Progenitor cell of endocrine pancreas (in vitro differentiated cells): ENCODE measurements at regions not wholly inside any gene's neighbourhood (a gene's known extent, or its start where the extent isn't known, plus 50 kb on each side); places are given as distances from the start of the nearest gene placed in this dataset.
"Not testable (repeated sequence)": the region's sequence is repeated elsewhere in the genome, so short reads cannot be mapped to it uniquely, and the experiment has no call there.

Experiments
- DNase-seq: peaks from one replicate; pipeline ENCODE4 v3.0.0; 2021; ENCODE audit warnings: low spot score; ENCODE audit not compliant: unreplicated experiment
- H3K27ac Mint-ChIP-seq: 2 replicates; pipeline ENCODE4 v1.8.0; 2021; ENCODE audit warnings: mild to moderate bottlenecking, moderate library complexity, mixed read lengths
- H3K27me3 Mint-ChIP-seq: 2 replicates; pipeline ENCODE4 v1.8.0; 2021; ENCODE audit warnings: mixed read lengths
- H3K36me3 Mint-ChIP-seq: 2 replicates; pipeline ENCODE4 v1.8.0; 2022; ENCODE audit warnings: mixed read lengths; ENCODE audit not compliant: insufficient read depth
- H3K4me1 Mint-ChIP-seq: 2 replicates; pipeline ENCODE4 v1.8.0; 2021; ENCODE audit warnings: low read depth, mixed read lengths
- H3K4me3 Mint-ChIP-seq: 2 replicates; pipeline ENCODE4 v1.8.0; 2021; ENCODE audit warnings: low read depth, mild to moderate bottlenecking, moderate library complexity, mixed read lengths
- H3K9me3 Mint-ChIP-seq: 2 replicates; pipeline ENCODE4 v1.8.0; 2021; ENCODE audit warnings: low read depth, mixed read lengths
- CTCF ChIP-seq: fragments of 200-600 bp; sonication (generic); IDR thresholded peaks from one replicate; pipeline ENCODE4 v1.5.0; 2021; ENCODE audit warnings: antibody characterized with exemption, mild to moderate bottlenecking; ENCODE audit not compliant: unreplicated experiment

GRCh38 chr12:124375141-124375788, 80.4 kb downstream of the RFLNA start:
- peak overlapping the region; percentile 69 for H3K27ac Mint-ChIP-seq
- peaks cover 4% of the 10 kb centered on the region for H3K36me3 Mint-ChIP-seq
- H3K27me3 Mint-ChIP-seq, result no peaks in the 10 kb centered on the region
- DNase-seq, result no peak
- no peak for TF ChIP-seq CTCF
- no peaks in the 10 kb centered on the region for H3K4me1 Mint-ChIP-seq
- no peaks in the 10 kb centered on the region for H3K9me3 Mint-ChIP-seq
- no peak overlapping the region for H3K4me3 Mint-ChIP-seq

DNA sequence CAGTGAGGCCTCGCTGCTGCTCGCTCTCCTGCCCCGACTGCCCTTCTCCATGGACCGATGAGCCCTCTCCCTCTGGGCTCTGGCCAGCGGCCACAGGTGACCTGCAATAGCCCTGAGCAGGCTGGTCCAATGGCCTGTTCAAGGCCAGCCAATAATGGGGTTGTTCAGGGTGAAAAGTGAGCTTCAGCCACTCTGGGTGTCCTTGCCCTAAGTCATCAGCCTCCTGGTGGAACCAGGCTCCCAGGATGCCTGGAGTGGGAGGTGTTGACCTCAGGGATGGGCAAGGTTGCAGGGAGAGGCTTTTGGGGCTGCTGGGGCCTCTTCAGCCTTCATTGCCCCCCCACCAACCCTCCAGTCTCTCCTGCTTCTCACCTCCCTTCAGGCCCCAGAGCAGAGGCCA, 79.7 kb downstream of the RFLNA start:
- peaks cover 3% of the 10 kb centered on the region for H3K36me3 Mint-ChIP-seq
- DNase-seq, result no peak
- H3K27ac Mint-ChIP-seq, result peak overlapping the region; percentile 69
- no peaks in the 10 kb centered on the region for H3K27me3 Mint-ChIP-seq
- H3K4me3 Mint-ChIP-seq, result no peak overlapping the region
- TF ChIP-seq CTCF, result no peak
- H3K4me1 Mint-ChIP-seq, result no peaks in the 10 kb centered on the region
- H3K9me3 Mint-ChIP-seq, result no peaks in the 10 kb centered on the region

GRCh38 chr12:124374147-124374546, 79.3 kb downstream of the RFLNA start:
- Mint-ChIP-seq H3K36me3 (peaks cover 3% of the 10 kb centered on the region), H3K27ac (peak overlapping the region; percentile 73), H3K9me3 (no peaks in the 10 kb centered on the region), H3K4me1 (no peaks in the 10 kb centered on the region), H3K27me3 (no peaks in the 10 kb centered on the region), H3K4me3 (no peak overlapping the region)
- TF ChIP-seq CTCF, result no peak
- no peak for DNase-seq

DNA sequence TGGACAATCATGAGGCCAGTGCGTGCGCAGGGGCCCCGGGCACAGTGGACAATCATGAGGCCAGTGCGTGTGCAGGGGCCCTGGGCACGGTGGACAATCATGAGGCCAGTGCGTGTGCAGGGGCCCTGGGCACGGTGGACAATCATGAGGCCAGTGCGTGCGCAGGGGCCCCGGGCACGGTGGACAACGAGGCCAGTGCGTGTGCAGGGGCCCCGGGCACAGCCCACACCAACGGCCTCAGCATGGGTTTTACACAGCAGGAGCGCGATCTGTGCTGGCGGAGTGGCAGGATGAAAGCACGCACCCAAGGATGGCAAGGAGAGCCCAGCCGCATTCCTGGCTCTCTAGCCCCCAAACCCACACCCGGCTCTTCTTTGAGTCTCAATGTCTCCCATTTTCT, 78.8 kb downstream of the RFLNA start:
- not testable (repeated sequence) for H3K4me1 Mint-ChIP-seq, DNase-seq, H3K4me3 Mint-ChIP-seq, H3K27me3 Mint-ChIP-seq, H3K9me3 Mint-ChIP-seq, H3K36me3 Mint-ChIP-seq
- H3K27ac Mint-ChIP-seq, result peak overlapping the region; percentile 73

- TF ChIP-seq CTCF, result no peak
- no peak overlapping the region for H3K27ac Mint-ChIP-seq
- DNase-seq, result no peak
- peaks cover 4% of the 10 kb centered on the region for H3K36me3 Mint-ChIP-seq
- H3K4me1 Mint-ChIP-seq, result no peaks in the 10 kb centered on the region
- no peak overlapping the region for H3K4me3 Mint-ChIP-seq
- no peaks in the 10 kb centered on the region for H3K27me3 Mint-ChIP-seq
- no peaks in the 10 kb centered on the region for H3K9me3 Mint-ChIP-seq
Observed at GRCh38 chr12:124372831-124373230, 77.9 kb downstream of the RFLNA start.

GRCh38 chr12:124371970-124372555, 77.2 kb downstream of the RFLNA start:
- no peak for DNase-seq
- TF ChIP-seq CTCF, result no peak
- Mint-ChIP-seq H3K27ac (no peak overlapping the region), H3K9me3 (no peaks in the 10 kb centered on the region), H3K4me3 (no peak overlapping the region), H3K27me3 (no peaks in the 10 kb centered on the region), H3K36me3 (peaks cover 3% of the 10 kb centered on the region), H3K4me1 (no peaks in the 10 kb centered on the region)
